ENCODE measurements at regions not wholly inside any gene's neighbourhood (a gene's known extent, or its start where the extent isn't known, plus 50 kb on each side); places are given as distances from the start of the nearest gene placed in this dataset.

DNA sequence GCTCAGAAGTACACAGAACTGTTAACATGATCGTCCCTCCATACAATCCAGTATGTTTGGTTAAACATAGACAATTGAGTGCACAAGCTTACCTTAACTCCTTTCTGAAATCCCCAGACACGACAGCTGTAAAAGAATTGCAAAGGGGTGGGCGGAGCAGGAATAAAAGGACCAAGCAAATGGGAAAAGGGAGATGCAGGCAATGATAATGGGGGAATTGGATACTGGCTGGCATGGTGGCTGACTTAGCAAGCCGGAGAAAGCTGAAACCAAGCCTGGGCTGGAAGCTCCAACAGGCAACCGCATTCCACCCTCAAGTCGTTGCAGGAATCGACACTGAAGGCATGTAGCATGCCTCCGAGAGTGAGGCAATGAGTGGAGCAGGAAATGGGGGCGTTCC is 96.8 kb upstream of the TMEM132C start:
- TF ChIP-seq EZH2 (IDR thresholded peaks at IDR 0.05; ENCODE audit: borderline replicate concordance, insufficient read depth, low read length, poor library complexity, severe bottlenecking) = no peak
- TF ChIP-seq RAD21 (conservative IDR thresholded peaks at IDR 0.05) = no peak
- no peak for TF ChIP-seq CTCF (IDR thresholded peaks at IDR 0.05; ENCODE audit: poor library complexity, severe bottlenecking)
- no peak for TF ChIP-seq POLR2AphosphoS5 (IDR thresholded peaks at IDR 0.05)
- TF ChIP-seq TAF1 (IDR thresholded peaks at IDR 0.05; ENCODE audit: low read depth) = no peak
